ENCODE measurements at regions not wholly inside any gene's neighbourhood (a gene's known extent, or its start where the extent isn't known, plus 50 kb on each side); places are given as distances from the start of the nearest gene placed in this dataset.

- ChIA-PET CTCF (no interaction called here), RAD21 (ENCODE audit: unreplicated experiment) (no interaction called here), SMC1A (ENCODE audit: uncharacterized antibody, unreplicated experiment) (interaction anchor here (0.6 kb wide), 1 partner anchor 225 kb away, joined by 3 read pairs; no protein-coding TSS in a partner anchor), POLR2A (no interaction called here)
- no TSS peak for BruUV-seq (replicated peaks)
- Histone ChIP-seq H3K79me2 (ENCODE audit: control insufficient read depth, insufficient read depth, low read length) (no peaks in the 10 kb centered on the region), H2AFZ (ENCODE audit: control insufficient read depth, low read depth, low read length) (no peak overlapping the region), H3K27ac (ENCODE audit: control insufficient read depth, insufficient read depth) (no peak overlapping the region), H3K4me3 (no peak overlapping the region), H3K9me3 (replicated peaks; ENCODE audit: control insufficient read depth, insufficient read depth, low read length) (no peaks in the 10 kb centered on the region), H3K4me2 (ENCODE audit: control insufficient read depth, insufficient read depth) (no peak overlapping the region), H3K4me1 (ENCODE audit: control insufficient read depth, insufficient read depth, low read length) (no peaks in the 10 kb centered on the region), H3K36me3 (ENCODE audit: control insufficient read depth in 2 of 2, insufficient read depth in 2 of 2, low read length in 1 of 2) (no peaks in the 10 kb centered on the region), H3K27me3 (replicated peaks in 1 of 2; ENCODE audit: control insufficient read depth in 2 of 2, insufficient read depth in 2 of 2, low read length in 1 of 2) (no peaks in the 10 kb centered on the region), H4K20me1 (ENCODE audit: control insufficient read depth, insufficient read depth) (no peaks in the 10 kb centered on the region), H3K9ac (ENCODE audit: control insufficient read depth, insufficient read depth, low read length) (no peak overlapping the region)
- FAIRE-seq (no peak), DNase-seq (ENCODE audit: low read depth, low spot score) (no peak), ATAC-seq (no peak)
- intact Hi-C loops (cut with micrococcal nuclease; ENCODE audit: unreplicated experiment) (no loop called here), in situ Hi-C loops (cut with MboI) (no loop called here)
- WGBS (ENCODE audit: insufficient coverage, insufficient replicate concordance, low lambda C conversion rate, missing lambda C conversion rate) = 16% methylated on average over 2 of the region's 2 CpGs
- TF ChIP-seq SUPT20H (IDR thresholded peaks at IDR 0.05; ENCODE audit: borderline replicate concordance, control insufficient read depth, low read depth, low read length) (no peak), ZNF592 (IDR thresholded peaks at IDR 0.05) (no peak), SIX5 (IDR thresholded peaks at IDR 0.05; ENCODE audit: low read depth, low read length, severe bottlenecking) (no peak), SPI1 (IDR thresholded peaks at IDR 0.05; ENCODE audit: borderline replicate concordance, insufficient read depth, low read depth, low read length) (no peak), STAT3 (IDR thresholded peaks at IDR 0.05; ENCODE audit: low read depth, low read length) (no peak), USF2 (IDR thresholded peaks at IDR 0.05; ENCODE audit: borderline replicate concordance, low read depth, low read length) (no peak), PBX3 (IDR thresholded peaks at IDR 0.05; ENCODE audit: insufficient replicate concordance, low read depth, low read length) (no peak), RELB (IDR thresholded peaks at IDR 0.05; ENCODE audit: low read depth) (no peak), YBX1 (IDR thresholded peaks at IDR 0.05) (no peak), PAX8 (IDR thresholded peaks at IDR 0.05) (no peak), DPF2 (IDR thresholded peaks at IDR 0.05) (no peak), JUNB (IDR thresholded peaks at IDR 0.05) (no peak), TCF3 (IDR thresholded peaks at IDR 0.05; ENCODE audit: borderline replicate concordance, insufficient read depth, low read depth, low read length) (no peak), POLR2A (IDR thresholded peaks at IDR 0.05; ENCODE audit: low read depth, low read length) (no peak), ZBTB4 (CRISPR knock-in tag; IDR thresholded peaks at IDR 0.05) (no peak)
Observed at GRCh38 chr2:58601017-58601416, 359.9 kb upstream of the FANCL start.

Measured in GM12878 (cell line).